ENCODE measurements at regions not wholly inside any gene's neighbourhood (a gene's known extent, or its start where the extent isn't known, plus 50 kb on each side); places are given as distances from the start of the nearest gene placed in this dataset.

- Mint-ChIP-seq H3K4me3 (no peak overlapping the region), H3K27me3 (no peaks in the 10 kb centered on the region), H3K4me1 (ENCODE audit: low read depth) (no peaks in the 10 kb centered on the region), H3K9me3 (ENCODE audit: low read depth) (peaks cover 16% of the 10 kb centered on the region), H3K36me3 (no peaks in the 10 kb centered on the region), H3K27ac (no peak overlapping the region)
These were observed 2021.6 kb downstream of the TP53TG3F start for GRCh38 chr16:35480988-35481387.

- H3K27ac Mint-ChIP-seq, result no peak overlapping the region
- H3K4me3 Mint-ChIP-seq, result no peak overlapping the region
- H3K9me3 Mint-ChIP-seq (ENCODE audit: low read depth), result peaks cover 20% of the 10 kb centered on the region
- no peaks in the 10 kb centered on the region for H3K36me3 Mint-ChIP-seq
- H3K27me3 Mint-ChIP-seq, result no peaks in the 10 kb centered on the region
- no peaks in the 10 kb centered on the region for H3K4me1 Mint-ChIP-seq (ENCODE audit: low read depth)
These were observed 2026.5 kb downstream of the TP53TG3F start for GRCh38 chr16:35485915-35486314.

GRCh38 chr16:35492225-35492624 is 2032.8 kb downstream of the TP53TG3F start:
- no peaks in the 10 kb centered on the region for H3K36me3 Mint-ChIP-seq
- H3K4me3 Mint-ChIP-seq, result no peak overlapping the region
- no peak overlapping the region for H3K27ac Mint-ChIP-seq
- no peaks in the 10 kb centered on the region for H3K4me1 Mint-ChIP-seq (ENCODE audit: low read depth)
- no peaks in the 10 kb centered on the region for H3K27me3 Mint-ChIP-seq
- peaks cover 28% of the 10 kb centered on the region for H3K9me3 Mint-ChIP-seq (ENCODE audit: low read depth)

DNA sequence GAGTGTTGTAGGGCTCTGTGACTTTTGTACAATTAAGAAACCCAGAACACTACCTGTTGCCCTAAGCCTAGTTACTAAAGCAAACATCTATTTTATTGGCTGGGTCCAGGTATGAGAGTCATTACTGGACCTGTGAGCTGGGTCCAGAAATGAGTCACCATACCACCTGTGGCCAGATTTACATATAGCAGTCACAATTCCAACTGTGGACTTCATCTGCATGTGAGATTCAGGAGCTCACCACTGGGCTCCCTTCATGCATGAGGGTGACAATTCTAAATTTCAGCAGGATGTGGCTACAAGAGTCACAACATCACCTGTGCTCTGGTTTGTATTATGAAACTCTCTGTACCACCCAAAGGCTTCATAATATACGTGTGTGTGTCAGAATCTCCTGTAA is 2038.0 kb downstream of the TP53TG3F start:
- H3K27me3 Mint-ChIP-seq, result no peaks in the 10 kb centered on the region

GRCh38 chr16:35506018-35506897 is 2046.8 kb downstream of the TP53TG3F start:
- H3K36me3 Mint-ChIP-seq, result no peaks in the 10 kb centered on the region
- H3K4me1 Mint-ChIP-seq (ENCODE audit: low read depth), result no peaks in the 10 kb centered on the region
- H3K27me3 Mint-ChIP-seq, result no peaks in the 10 kb centered on the region
- H3K4me3 Mint-ChIP-seq, result no peak overlapping the region
- H3K27ac Mint-ChIP-seq, result no peak overlapping the region
- H3K9me3 Mint-ChIP-seq (ENCODE audit: low read depth), result peaks cover 8% of the 10 kb centered on the region

More for the DNA sequence above, 2038.0 kb downstream of the TP53TG3F start:
- H3K4me1 Mint-ChIP-seq (ENCODE audit: low read depth), result no peaks in the 10 kb centered on the region
- peaks cover 19% of the 10 kb centered on the region for H3K9me3 Mint-ChIP-seq (ENCODE audit: low read depth)
- no peaks in the 10 kb centered on the region for H3K36me3 Mint-ChIP-seq
- H3K27ac Mint-ChIP-seq, result no peak overlapping the region
- H3K4me3 Mint-ChIP-seq, result no peak overlapping the region

- no peaks in the 10 kb centered on the region for H3K4me1 Mint-ChIP-seq (ENCODE audit: low read depth)
- no peaks in the 10 kb centered on the region for H3K27me3 Mint-ChIP-seq
- H3K4me3 Mint-ChIP-seq, result no peak overlapping the region
- H3K9me3 Mint-ChIP-seq (ENCODE audit: low read depth), result peaks cover 8% of the 10 kb centered on the region
- H3K27ac Mint-ChIP-seq, result no peak overlapping the region
- no peaks in the 10 kb centered on the region for H3K36me3 Mint-ChIP-seq
These were observed 2047.4 kb downstream of the TP53TG3F start for GRCh38 chr16:35506898-35507194.

- Mint-ChIP-seq H3K4me3 (no peak overlapping the region), H3K36me3 (no peaks in the 10 kb centered on the region), H3K4me1 (ENCODE audit: low read depth) (no peaks in the 10 kb centered on the region), H3K27ac (no peak overlapping the region), H3K9me3 (ENCODE audit: low read depth) (peaks cover 5% of the 10 kb centered on the region), H3K27me3 (no peaks in the 10 kb centered on the region)
These were observed 2051.3 kb downstream of the TP53TG3F start for GRCh38 chr16:35510701-35511100.

DNA sequence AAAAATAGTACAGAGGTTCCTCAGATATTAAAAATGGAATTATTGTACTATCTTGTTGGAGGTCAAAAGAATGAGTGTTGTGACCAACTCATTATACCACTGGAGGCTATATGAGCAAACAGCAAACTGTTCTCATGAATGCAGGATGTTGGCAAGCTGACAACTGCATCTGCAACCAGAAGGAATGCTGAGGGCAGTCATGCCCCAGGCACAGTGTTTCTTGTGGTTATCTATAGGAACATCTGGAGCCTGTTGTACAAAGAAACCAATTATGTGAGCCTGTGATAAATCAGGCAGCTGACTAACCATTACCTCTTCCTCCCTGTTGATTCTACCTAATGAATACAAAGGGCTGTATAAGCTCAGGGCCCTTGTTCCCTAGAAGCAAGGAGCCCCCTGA is 2057.1 kb downstream of the TP53TG3F start:
- H3K4me3 Mint-ChIP-seq, result no peak overlapping the region
- H3K9me3 Mint-ChIP-seq (ENCODE audit: low read depth), result peaks cover 7% of the 10 kb centered on the region
- no peaks in the 10 kb centered on the region for H3K36me3 Mint-ChIP-seq
- no peaks in the 10 kb centered on the region for H3K4me1 Mint-ChIP-seq (ENCODE audit: low read depth)
- no peak overlapping the region for H3K27ac Mint-ChIP-seq
- H3K27me3 Mint-ChIP-seq, result no peaks in the 10 kb centered on the region

DNA sequence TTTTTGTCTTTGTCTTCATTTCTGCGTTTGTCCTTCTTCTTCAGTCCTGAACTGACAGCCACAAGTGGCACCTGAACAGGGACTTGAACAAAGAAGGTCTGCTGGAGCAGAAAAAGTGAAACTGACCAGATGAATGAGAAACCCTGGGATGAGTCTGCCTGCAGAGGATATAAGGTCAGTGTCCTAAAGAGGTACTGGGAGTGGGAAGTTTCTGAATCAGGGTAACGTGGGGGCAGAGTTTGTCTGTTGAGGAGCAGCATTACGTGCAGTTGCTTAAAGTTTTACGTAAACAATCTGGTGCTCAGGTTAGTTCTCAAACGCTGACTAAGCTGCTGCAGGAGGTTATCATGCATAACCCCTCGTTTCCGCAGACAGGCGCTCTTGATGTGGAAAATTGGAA is 2057.6 kb downstream of the TP53TG3F start:
- peaks cover 7% of the 10 kb centered on the region for H3K9me3 Mint-ChIP-seq (ENCODE audit: low read depth)

DNA sequence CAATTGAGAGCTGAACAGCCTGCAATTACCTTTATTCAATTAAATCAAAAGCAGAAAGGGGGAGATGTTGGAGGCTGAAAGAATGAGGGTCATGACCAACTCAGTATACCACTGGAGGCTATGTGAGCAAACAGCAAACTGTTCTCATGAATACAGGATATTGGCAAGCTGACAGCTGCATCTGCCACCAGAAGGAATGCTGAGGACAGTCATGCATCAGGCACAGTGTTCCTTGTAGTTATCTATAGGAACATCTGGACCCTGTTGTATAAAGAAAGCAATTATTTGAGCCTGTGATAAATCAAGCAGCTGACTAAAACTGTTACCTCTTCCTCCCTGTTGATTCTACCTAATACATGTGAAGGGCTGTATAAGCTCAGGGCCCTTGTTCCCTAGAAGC is 2064.6 kb downstream of the TP53TG3F start:
- no peak overlapping the region for H3K4me3 Mint-ChIP-seq
- no peaks in the 10 kb centered on the region for H3K4me1 Mint-ChIP-seq (ENCODE audit: low read depth)
- H3K27me3 Mint-ChIP-seq, result no peaks in the 10 kb centered on the region
- H3K27ac Mint-ChIP-seq, result no peak overlapping the region
- H3K36me3 Mint-ChIP-seq, result no peaks in the 10 kb centered on the region
- H3K9me3 Mint-ChIP-seq (ENCODE audit: low read depth), result peaks cover 14% of the 10 kb centered on the region

More for the DNA sequence above, 2057.6 kb downstream of the TP53TG3F start:
- Mint-ChIP-seq H3K27me3 (no peaks in the 10 kb centered on the region), H3K36me3 (no peaks in the 10 kb centered on the region), H3K4me1 (ENCODE audit: low read depth) (no peaks in the 10 kb centered on the region), H3K4me3 (no peak overlapping the region), H3K27ac (no peak overlapping the region)

DNA sequence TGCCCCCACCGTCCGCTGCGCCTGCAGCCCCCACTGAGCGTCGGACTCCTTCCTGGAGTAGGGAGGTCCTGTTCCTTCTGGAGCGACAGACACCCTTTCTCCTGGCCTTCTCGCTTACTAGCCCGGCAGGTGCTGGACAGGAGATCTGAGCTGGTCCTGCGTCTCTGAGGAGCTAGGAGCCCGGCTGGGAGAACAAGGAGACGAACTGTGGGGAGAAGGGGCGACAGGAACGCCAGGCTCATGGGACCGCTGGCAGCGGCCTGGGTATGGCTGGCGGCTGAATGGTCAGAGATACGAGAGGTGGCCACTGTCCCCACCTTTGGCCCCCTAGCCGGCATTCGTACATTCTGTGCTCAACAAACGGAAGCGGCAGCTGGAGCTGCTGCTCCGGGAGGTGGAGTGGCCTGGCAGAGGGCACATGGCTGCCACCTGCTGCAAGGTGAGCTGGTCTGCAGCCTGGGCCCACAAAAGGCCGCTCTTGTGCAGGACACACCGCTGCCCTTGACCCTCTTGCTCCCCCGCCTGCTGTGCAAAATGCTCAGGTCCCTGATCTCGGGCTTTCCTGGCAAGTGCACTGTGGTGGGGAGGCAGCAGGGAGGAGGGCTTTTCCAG is 2066.7 kb downstream of the TP53TG3F start:
- no peaks in the 10 kb centered on the region for H3K27me3 Mint-ChIP-seq
- no peak overlapping the region for H3K27ac Mint-ChIP-seq
- H3K36me3 Mint-ChIP-seq, result no peaks in the 10 kb centered on the region
- H3K4me3 Mint-ChIP-seq, result no peak overlapping the region
- H3K4me1 Mint-ChIP-seq (ENCODE audit: low read depth), result no peaks in the 10 kb centered on the region
- peaks cover 11% of the 10 kb centered on the region for H3K9me3 Mint-ChIP-seq (ENCODE audit: low read depth)

- Mint-ChIP-seq H3K4me3 (no peak overlapping the region), H3K27ac (no peak overlapping the region), H3K27me3 (no peaks in the 10 kb centered on the region), H3K36me3 (no peaks in the 10 kb centered on the region), H3K9me3 (ENCODE audit: low read depth) (no peaks in the 10 kb centered on the region), H3K4me1 (ENCODE audit: low read depth) (no peaks in the 10 kb centered on the region)
These were observed 2073.2 kb downstream of the TP53TG3F start for GRCh38 chr16:35532576-35532975.

DNA sequence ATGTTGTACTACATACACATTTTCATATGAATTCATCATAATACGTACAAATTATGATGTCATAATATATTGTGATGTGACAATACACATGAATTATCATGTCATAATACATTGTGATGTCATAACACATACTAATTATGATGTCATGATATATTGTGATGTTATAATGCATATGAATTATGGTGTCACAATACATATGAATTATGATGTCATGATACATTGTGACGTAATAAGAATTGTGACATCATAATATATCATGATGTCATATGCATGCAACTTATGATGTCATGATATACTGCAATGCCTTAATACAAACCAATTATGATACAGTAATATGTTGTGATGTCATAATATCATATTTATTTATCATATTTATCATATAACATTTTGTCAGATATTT is 2074.3 kb downstream of the TP53TG3F start:
- H3K9me3 Mint-ChIP-seq (ENCODE audit: low read depth), result no peaks in the 10 kb centered on the region
- no peaks in the 10 kb centered on the region for H3K27me3 Mint-ChIP-seq
- no peak overlapping the region for H3K4me3 Mint-ChIP-seq
- H3K4me1 Mint-ChIP-seq (ENCODE audit: low read depth), result no peaks in the 10 kb centered on the region
- no peaks in the 10 kb centered on the region for H3K36me3 Mint-ChIP-seq
- no peak overlapping the region for H3K27ac Mint-ChIP-seq

DNA sequence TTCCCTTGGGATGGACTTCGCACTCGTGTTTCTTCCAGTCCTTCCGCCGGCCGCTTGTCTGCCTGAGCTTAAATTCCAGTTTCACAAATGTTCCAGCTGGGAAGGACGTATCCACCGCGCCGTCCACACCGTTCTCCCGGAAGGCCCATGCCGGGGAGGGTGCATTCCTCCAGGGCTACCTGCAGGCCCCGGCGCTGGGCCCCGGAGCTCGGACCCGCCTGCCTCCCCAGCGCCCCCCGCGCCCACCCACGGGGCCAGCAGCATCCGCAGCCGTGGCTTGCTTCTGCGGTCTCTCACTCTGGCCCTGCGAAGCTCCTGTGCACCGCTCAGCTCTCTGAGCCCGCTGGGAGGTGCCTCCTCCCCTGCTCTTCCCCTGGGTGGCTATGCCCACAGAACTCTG is 2084.1 kb downstream of the TP53TG3F start:
- no peaks in the 10 kb centered on the region for H3K36me3 Mint-ChIP-seq
- no peaks in the 10 kb centered on the region for H3K27me3 Mint-ChIP-seq
- peaks cover 17% of the 10 kb centered on the region for H3K9me3 Mint-ChIP-seq (ENCODE audit: low read depth)
- no peak overlapping the region for H3K27ac Mint-ChIP-seq
- no peaks in the 10 kb centered on the region for H3K4me1 Mint-ChIP-seq (ENCODE audit: low read depth)
- H3K4me3 Mint-ChIP-seq, result no peak overlapping the region

GRCh38 chr16:35552763-35553162 is 2093.4 kb downstream of the TP53TG3F start:
- Mint-ChIP-seq H3K36me3 (no peaks in the 10 kb centered on the region), H3K9me3 (ENCODE audit: low read depth) (peaks cover 18% of the 10 kb centered on the region), H3K4me3 (no peak overlapping the region), H3K27me3 (no peaks in the 10 kb centered on the region), H3K27ac (no peak overlapping the region), H3K4me1 (ENCODE audit: low read depth) (no peaks in the 10 kb centered on the region)

- H3K9me3 Mint-ChIP-seq (ENCODE audit: low read depth), result peaks cover 22% of the 10 kb centered on the region
- no peak overlapping the region for H3K27ac Mint-ChIP-seq
- H3K27me3 Mint-ChIP-seq, result no peaks in the 10 kb centered on the region
- no peaks in the 10 kb centered on the region for H3K4me1 Mint-ChIP-seq (ENCODE audit: low read depth)
- H3K36me3 Mint-ChIP-seq, result no peaks in the 10 kb centered on the region
- H3K4me3 Mint-ChIP-seq, result no peak overlapping the region
These were observed 2098.3 kb downstream of the TP53TG3F start for GRCh38 chr16:35557731-35558130.
